GM18517 (cell line): ENCODE measurements at regions not wholly inside any gene's neighbourhood (a gene's known extent, or its start where the extent isn't known, plus 50 kb on each side); places are given as distances from the start of the nearest gene placed in this dataset.

Experiments
- ATAC-seq: cut with Tn5 transposase; IDR thresholded peaks from one replicate; pipeline ENCODE4 v1.9.1; 2021; ENCODE audit warnings: mild to moderate bottlenecking, moderate library complexity; ENCODE audit not compliant: unreplicated experiment

DNA sequence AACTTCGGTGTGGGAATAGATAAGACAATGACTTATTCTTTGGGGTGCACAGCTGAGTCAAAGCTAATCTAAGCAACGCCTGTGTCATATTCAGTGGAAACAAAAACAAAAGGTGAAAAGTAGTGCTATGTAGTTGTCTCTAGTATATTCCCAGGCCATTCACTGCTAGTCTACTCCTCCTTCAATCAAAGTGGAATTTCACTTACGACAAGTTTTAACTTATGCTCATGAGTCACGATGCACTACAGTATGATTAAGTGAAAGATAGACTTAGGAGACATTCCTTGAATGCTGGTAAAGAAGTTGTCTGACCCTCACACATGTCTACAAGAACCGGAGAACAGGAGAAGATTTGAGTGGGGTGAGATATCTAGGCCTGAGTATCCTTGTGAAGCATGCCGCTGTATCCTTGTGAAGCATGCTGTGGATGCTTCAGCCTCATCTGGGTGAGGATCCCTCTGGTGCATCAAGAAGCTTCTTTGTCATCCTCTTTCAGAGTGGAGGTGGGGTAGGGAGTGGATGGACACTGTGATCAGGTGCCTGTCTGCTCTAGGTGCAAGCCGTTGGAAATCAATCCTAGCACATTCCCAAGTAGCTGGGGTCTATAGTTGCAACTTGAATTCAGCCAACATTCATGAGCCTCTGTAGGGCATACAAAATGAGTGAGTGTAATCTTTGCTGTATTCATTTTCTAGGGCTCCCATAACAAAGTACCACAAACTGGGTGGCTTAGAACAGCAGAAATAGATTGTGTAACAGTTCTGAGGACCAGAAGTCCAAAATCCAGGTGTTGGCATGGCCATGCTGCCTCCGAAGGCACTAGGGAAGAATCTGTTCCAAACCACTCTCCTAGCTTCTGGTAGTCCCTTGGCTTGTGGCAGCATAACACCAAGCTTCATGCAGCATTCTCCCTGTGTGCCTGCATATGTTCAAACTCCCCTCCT is 173.5 kb upstream of the FN1 start:
- no peak for ATAC-seq

GRCh38 chr2:215607766-215608165 is 171.9 kb upstream of the FN1 start:
- no peak for ATAC-seq

GRCh38 chr2:215606219-215606618 is 170.4 kb upstream of the FN1 start:
- ATAC-seq: no peak

DNA sequence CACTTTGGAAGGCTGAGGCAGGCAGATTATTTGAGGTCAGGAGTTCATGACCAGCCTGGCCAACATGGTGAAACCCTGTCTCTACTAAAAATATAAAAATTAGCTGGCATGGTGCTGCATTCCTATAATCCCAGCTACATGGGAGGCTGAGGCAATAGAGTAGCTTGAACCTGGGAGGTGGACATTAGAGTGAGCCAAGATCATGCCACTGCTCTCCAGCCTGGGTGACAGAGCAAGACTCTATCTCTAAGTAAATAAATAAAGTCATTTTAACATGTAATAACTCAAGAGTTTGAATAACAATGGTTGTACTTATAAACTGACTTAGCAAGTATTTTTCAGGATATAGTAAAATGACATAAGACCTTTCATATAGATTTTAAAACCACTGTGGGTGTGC is 169.3 kb upstream of the FN1 start:
- ATAC-seq: no peak

DNA sequence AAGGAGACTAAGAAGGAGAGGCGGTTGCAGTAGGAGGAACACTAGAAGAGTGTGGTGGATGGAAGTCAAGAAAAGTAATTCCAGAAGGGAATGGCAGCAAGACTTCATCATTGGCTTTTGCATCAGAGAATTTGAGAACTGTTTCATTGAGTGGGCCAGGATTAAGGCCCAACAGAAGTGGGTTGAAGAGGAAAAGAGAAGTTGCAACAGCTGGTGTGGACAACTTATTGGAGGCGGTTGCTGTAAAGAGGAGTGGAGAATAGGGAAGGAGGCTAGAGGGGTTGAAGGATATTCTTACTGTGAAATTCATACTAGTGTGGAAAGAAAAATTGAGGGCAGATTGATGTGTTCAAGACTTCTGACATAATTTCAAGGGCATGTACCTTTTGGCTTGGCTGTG is 168.7 kb upstream of the FN1 start:
- ATAC-seq: no peak

- ATAC-seq: no peak
Observed at GRCh38 chr2:215603440-215603839, 167.6 kb upstream of the FN1 start.

GRCh38 chr2:215602997-215603396 is 167.1 kb upstream of the FN1 start:
- no peak for ATAC-seq

- ATAC-seq: no peak
Observed at GRCh38 chr2:215601990-215602721, 166.3 kb upstream of the FN1 start.

DNA sequence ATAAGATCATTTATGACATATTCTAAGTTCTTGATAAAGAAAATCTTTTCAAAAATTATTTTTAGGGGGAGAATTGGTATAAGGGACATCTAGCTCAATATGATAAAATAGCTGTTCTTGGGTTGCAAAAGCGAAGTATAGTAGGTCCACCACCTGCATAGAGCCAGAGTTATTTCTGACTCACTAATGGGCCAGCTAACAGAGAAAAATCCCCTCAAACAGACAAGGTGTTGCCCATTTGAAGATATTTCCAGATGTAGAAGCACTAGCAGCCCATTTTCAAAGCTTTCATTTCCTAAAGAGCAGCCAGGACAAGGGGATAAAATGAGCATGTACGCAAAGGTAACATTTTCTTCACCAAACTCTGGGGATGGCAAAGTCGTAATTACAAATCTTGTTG is 165.7 kb upstream of the FN1 start:
- ATAC-seq: no peak

GRCh38 chr2:215598376-215598975 is 162.6 kb upstream of the FN1 start:
- ATAC-seq: no peak

DNA sequence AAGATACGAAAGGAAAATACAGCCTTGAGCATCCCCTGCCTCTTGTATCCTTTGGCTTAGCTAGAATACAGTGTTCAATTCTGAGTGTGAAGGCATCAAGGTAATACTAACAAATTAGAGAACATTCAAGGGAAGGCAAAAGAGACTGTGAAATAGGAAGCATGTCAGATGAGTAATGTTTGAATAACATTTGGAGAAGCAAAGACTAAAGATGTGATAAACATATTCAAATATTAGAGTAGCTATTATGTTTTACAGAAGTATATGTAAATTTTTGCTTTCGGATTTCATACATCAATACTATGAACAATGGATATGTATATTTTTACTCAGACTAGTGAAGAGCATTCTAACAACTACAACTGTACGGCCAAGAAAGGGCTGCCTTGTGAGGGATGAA is 161.7 kb upstream of the FN1 start:
- ATAC-seq: no peak

GRCh38 chr2:215594766-215595165 is 158.9 kb upstream of the FN1 start:
- no peak for ATAC-seq

DNA sequence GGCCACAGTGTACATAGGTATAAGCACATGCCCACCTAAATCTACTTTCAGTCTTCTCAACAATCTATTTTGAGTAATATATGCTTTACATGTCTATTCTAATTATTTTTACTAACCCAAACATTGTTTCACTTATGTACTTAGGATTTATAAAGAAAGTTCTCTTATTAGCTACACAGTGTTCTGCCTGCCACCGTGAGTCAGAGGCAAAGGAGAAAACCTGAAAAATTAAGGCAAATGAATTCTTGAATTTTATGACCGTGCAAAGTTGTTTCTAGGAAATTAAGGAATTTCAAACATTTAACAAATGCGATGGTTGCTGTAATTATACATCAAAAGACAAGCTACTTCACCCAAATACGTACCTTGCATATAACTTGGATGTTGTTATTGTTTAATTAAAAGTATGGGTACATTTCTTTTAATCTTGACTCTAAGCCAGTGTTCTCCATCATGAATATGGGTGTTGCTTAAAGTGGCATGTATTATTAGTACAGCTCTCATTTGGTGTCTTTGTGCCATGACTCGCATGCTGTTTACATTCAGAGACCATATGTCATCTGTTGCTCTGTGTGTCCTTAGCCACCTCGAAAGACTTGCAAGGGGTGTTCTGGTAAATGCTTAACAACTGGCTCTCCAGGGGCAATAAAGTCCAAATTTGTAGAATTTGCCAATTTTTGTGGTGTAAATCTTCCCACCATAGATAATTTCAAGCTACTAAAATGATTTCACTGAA is 154.3 kb upstream of the FN1 start:
- no peak for ATAC-seq

- ATAC-seq: no peak
Observed at GRCh38 chr2:215583881-215584280, 148.0 kb upstream of the FN1 start.

DNA sequence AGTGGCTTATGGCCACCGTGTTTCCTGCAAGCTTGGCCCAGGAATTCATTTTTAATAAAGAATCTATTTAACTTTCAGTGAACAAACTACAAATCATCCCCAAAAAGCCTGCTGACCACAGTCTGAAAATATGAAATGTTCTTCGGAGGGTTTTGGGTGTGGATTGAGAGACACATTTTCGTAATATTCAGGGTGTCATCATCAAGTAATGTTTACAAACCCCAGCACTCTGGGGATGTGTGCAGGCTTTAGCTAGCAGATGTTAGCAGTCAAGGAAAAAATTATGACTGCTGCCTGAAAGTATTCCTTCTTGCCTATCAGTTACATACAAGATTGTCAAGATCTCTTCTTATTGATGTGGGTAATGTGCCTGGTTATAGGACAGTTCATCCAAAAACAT is 143.9 kb upstream of the FN1 start:
- ATAC-seq: no peak

GRCh38 chr2:215577356-215577755 is 141.5 kb upstream of the FN1 start:
- no peak for ATAC-seq

GRCh38 chr2:215576572-215576971 is 140.7 kb upstream of the FN1 start:
- no peak for ATAC-seq

- ATAC-seq: no peak
Observed at GRCh38 chr2:215573496-215573895, 137.6 kb upstream of the FN1 start.

- no peak for ATAC-seq
Observed at GRCh38 chr2:215572341-215572848, 136.5 kb upstream of the FN1 start.

GRCh38 chr2:215571689-215572088 is 135.8 kb upstream of the FN1 start:
- no peak for ATAC-seq

- peak; percentile 77 for ATAC-seq
Observed at GRCh38 chr2:215567504-215567903, 131.6 kb upstream of the FN1 start.
